ENCODE measurements at regions not wholly inside any gene's neighbourhood (a gene's known extent, or its start where the extent isn't known, plus 50 kb on each side); places are given as distances from the start of the nearest gene placed in this dataset.

- TF ChIP-seq CTCF (IDR thresholded peaks at IDR 0.05) (no peak), POLR2AphosphoS5 (IDR thresholded peaks at IDR 0.05) (no peak)
Observed at GRCh38 chr7:125431349-125431748, 501.7 kb upstream of the POT1 start.

Measured in prostate gland (tissue), 2 donors.